HEK293T (cell line): ENCODE measurements at regions not wholly inside any gene's neighbourhood (a gene's known extent, or its start where the extent isn't known, plus 50 kb on each side); places are given as distances from the start of the nearest gene placed in this dataset.

ENCODE experiments used
- ARNT ChIP-seq: fragments of 450-650 bp; IDR thresholded peaks from 2 replicates; pipeline ENCODE4 v1.6.1; 2017; ENCODE audit warnings: mild to moderate bottlenecking
- BHLHE40 ChIP-seq: fragments of 450-650 bp; IDR thresholded peaks from 2 replicates; pipeline ENCODE4 v1.6.1; 2016; ENCODE audit warnings: mild to moderate bottlenecking, moderate library complexity, borderline replicate concordance
- CTBP1 ChIP-seq: fragments of 450-650 bp; IDR thresholded peaks from 2 replicates; pipeline ENCODE4 v1.6.1; 2016; ENCODE audit warnings: borderline replicate concordance
- ELF4 ChIP-seq: fragments of 450-650 bp; IDR thresholded peaks from 2 replicates; pipeline ENCODE4 v1.6.1; 2017; ENCODE audit warnings: antibody characterized with exemption
- FOXA1 ChIP-seq: fragments of 450-650 bp; IDR thresholded peaks from 2 replicates; pipeline ENCODE4 v1.6.1; 2016; ENCODE audit warnings: mild to moderate bottlenecking
- FOXK2 ChIP-seq: fragments of 450-650 bp; IDR thresholded peaks from 2 replicates; pipeline ENCODE4 v1.6.1; 2016; ENCODE audit warnings: mild to moderate bottlenecking
- HDGF ChIP-seq: fragments of 450-650 bp; IDR thresholded peaks from 2 replicates; pipeline ENCODE4 v1.6.1; 2017; ENCODE audit warnings: antibody characterized with exemption, borderline replicate concordance
- NFRKB ChIP-seq: fragments of 450-650 bp; IDR thresholded peaks from 2 replicates; pipeline ENCODE4 v1.6.1; 2016; ENCODE audit warnings: mild to moderate bottlenecking, moderate library complexity
- SP1 ChIP-seq: fragments of 450-650 bp; IDR thresholded peaks from 2 replicates; pipeline ENCODE4 v1.6.1; 2017
- SUZ12 ChIP-seq: fragments of 450-650 bp; IDR thresholded peaks from 2 replicates; pipeline ENCODE4 v1.6.1; 2016; ENCODE audit warnings: mild to moderate bottlenecking
- TARDBP ChIP-seq: fragments of 450-650 bp; IDR thresholded peaks from 2 replicates; pipeline ENCODE4 v1.6.1; 2016
- ZNF384 ChIP-seq: fragments of 450-650 bp; IDR thresholded peaks from 2 replicates; pipeline ENCODE4 v1.6.1; 2016

DNA sequence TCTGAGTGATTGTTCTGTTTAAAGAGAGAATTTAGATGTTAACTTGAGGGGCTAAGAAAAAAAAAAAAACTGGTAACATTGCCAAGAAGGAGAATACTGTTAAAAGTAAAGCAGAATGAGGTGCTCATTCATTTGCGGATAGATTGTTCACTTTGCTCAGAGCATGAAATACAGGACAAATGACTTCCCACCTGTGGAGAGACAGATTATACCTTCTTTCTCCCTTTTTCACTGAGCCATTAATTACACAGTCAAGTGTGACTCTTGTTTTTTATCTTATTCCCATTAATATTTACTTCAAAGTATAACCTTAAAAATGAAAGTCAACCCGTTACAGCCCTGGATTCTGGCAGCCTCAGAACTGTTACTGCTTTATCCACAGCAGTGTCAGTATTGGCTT lies 264.5 kb downstream of the TAF11L14 start:
- TF ChIP-seq HDGF, result no peak
- TF ChIP-seq ELF4, result no peak
- TF ChIP-seq BHLHE40, result no peak
- no peak for TF ChIP-seq SP1
- TF ChIP-seq CTBP1, result no peak
- no peak for TF ChIP-seq NFRKB
- no peak for TF ChIP-seq ARNT
- no peak for TF ChIP-seq ZNF384
- no peak for TF ChIP-seq FOXK2
- TF ChIP-seq TARDBP, result no peak
- no peak for TF ChIP-seq SUZ12
- no peak for TF ChIP-seq FOXA1
